CD4-positive, alpha-beta T cell (primary cell): ENCODE measurements at regions not wholly inside any gene's neighbourhood (a gene's known extent, or its start where the extent isn't known, plus 50 kb on each side); places are given as distances from the start of the nearest gene placed in this dataset.

Experiments
- ATAC-seq: fragments of 200-7000 bp; cut with Tn5 transposase; one replicate; pipeline ENCODE4 v1.10.0; 2022; ENCODE audit warnings: mild to moderate bottlenecking; ENCODE audit not compliant: poor library complexity
- CTCF ChIA-PET: fragments of 350-600 bp; sonication (Branson Sonifier 250); formaldehyde crosslinking; loops from one replicate; lab custom pipeline; 2021; ENCODE audit warnings: antibody characterized with exemption, inconsistent platforms; lab: Charles Lee
- POLR2A ChIA-PET: fragments of 350-600 bp; sonication (Branson Sonifier 250); formaldehyde crosslinking; loops from one replicate; lab custom pipeline; 2021; ENCODE audit warnings: antibody characterized with exemption, inconsistent platforms; lab: Charles Lee
- DNase-seq, 14 experiments: peaks; one replicate each; pipeline ENCODE4 v3.0.0-alpha.2; 2013 to 2020; ENCODE audit warnings: mixed read lengths in 2 of 14
- H3K27ac ChIP-seq, 2 donors: one replicate each; pipeline versions ENCODE4 v1.5.1 to v1.7.0; 2013; ENCODE audit warnings: low read length in 2 of 2, low read depth in 1 of 2, mild to moderate bottlenecking in 1 of 2
- H3K27me3 ChIP-seq, 2 experiments: 1 replicate in 1 of 2; 2 replicates in 1 of 2; pipeline versions ENCODE4 v1.6.1 to v1.7.0; 2013; ENCODE audit warnings: low read length in 2 of 2, control low read depth in 1 of 2, mild to moderate bottlenecking in 1 of 2, moderate library complexity in 1 of 2; ENCODE audit not compliant: insufficient read depth in 2 of 2, control insufficient read depth in 1 of 2
- H3K36me3 ChIP-seq: one replicate; pipeline ENCODE4 v1.6.1; 2013; ENCODE audit warnings: low read length, control low read depth; ENCODE audit not compliant: insufficient read depth
- H3K4me1 ChIP-seq: one replicate; pipeline ENCODE4 v1.6.1; 2013; ENCODE audit warnings: low read length, control low read depth; ENCODE audit not compliant: insufficient read depth
- H3K4me3 ChIP-seq: one replicate; pipeline ENCODE4 v1.5.1; 2013; ENCODE audit warnings: mild to moderate bottlenecking, low read length, moderate library complexity
- H3K9me3 ChIP-seq, 2 experiments: 1 replicate in 1 of 2; 2 replicates in 1 of 2; pipeline versions ENCODE4 v1.6.1 to v1.7.0; 2013; ENCODE audit warnings: low read length in 2 of 2, mild to moderate bottlenecking in 2 of 2, control low read depth in 1 of 2, moderate library complexity in 1 of 2; ENCODE audit not compliant: control insufficient read depth in 1 of 2, insufficient read depth in 1 of 2
- H3K27ac Mint-ChIP-seq: one replicate; pipeline ENCODE4 v1.8.0; 2020; ENCODE audit warnings: mixed read lengths
- H3K27me3 Mint-ChIP-seq: one replicate; pipeline ENCODE4 v1.8.0; 2021; ENCODE audit warnings: mixed read lengths
- H3K36me3 Mint-ChIP-seq: one replicate; pipeline ENCODE4 v1.8.0; 2021; ENCODE audit warnings: low read depth, mixed read lengths
- H3K4me1 Mint-ChIP-seq: one replicate; pipeline ENCODE4 v1.8.0; 2021; ENCODE audit warnings: low read depth, mixed read lengths
- H3K4me3 Mint-ChIP-seq: one replicate; pipeline ENCODE4 v1.8.0; 2020; ENCODE audit warnings: mild to moderate bottlenecking, mixed read lengths
- H3K9me3 Mint-ChIP-seq: one replicate; pipeline ENCODE4 v1.8.0; 2020; ENCODE audit warnings: mixed read lengths
- intact Hi-C, 2 experiments: fragments of 100-400 bp; cut with DNase I in 1 of 2; cut with micrococcal nuclease in 1 of 2; formaldehyde crosslinking; loops; one replicate each; pipeline versions ENCODE4 v1.15.1 to v1.9.0; 2023 to 2025; cut with DNase I, micrococcal nuclease
- TF ChIP-seq, protein P1 (sequence below): fragments of 200-600 bp; IDR thresholded peaks from one replicate; pipeline ENCODE4 v1.8.0; 2022; ENCODE audit warnings: antibody characterized with exemption, mild to moderate bottlenecking

GRCh38 chr5:75848077-75848476 lies 130.8 kb upstream of the POC5 start:
- Mint-ChIP-seq H3K27ac (no peak overlapping the region), H3K4me3 (no peak overlapping the region), H3K4me1 (no peaks in the 10 kb centered on the region), H3K36me3 (no peaks in the 10 kb centered on the region), H3K9me3 (no peaks in the 10 kb centered on the region), H3K27me3 (peaks cover 48% of the 10 kb centered on the region)
- Histone ChIP-seq H3K27me3 (peaks cover 0 to 5% of the 10 kb centered on the region in 2 experiments), H3K4me1 (no peaks in the 10 kb centered on the region), H3K27ac (no peak overlapping the region), H3K36me3 (no peaks in the 10 kb centered on the region), H3K4me3 (no peak overlapping the region), H3K9me3 (peaks cover 0 to 3% of the 10 kb centered on the region in 2 experiments)
- ChIA-PET POLR2A (no interaction called here), CTCF (no interaction called here)
- TF ChIP-seq, protein P1, sequence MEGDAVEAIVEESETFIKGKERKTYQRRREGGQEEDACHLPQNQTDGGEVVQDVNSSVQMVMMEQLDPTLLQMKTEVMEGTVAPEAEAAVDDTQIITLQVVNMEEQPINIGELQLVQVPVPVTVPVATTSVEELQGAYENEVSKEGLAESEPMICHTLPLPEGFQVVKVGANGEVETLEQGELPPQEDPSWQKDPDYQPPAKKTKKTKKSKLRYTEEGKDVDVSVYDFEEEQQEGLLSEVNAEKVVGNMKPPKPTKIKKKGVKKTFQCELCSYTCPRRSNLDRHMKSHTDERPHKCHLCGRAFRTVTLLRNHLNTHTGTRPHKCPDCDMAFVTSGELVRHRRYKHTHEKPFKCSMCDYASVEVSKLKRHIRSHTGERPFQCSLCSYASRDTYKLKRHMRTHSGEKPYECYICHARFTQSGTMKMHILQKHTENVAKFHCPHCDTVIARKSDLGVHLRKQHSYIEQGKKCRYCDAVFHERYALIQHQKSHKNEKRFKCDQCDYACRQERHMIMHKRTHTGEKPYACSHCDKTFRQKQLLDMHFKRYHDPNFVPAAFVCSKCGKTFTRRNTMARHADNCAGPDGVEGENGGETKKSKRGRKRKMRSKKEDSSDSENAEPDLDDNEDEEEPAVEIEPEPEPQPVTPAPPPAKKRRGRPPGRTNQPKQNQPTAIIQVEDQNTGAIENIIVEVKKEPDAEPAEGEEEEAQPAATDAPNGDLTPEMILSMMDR = no peak
- intact Hi-C loops = no loop called here
- DNase-seq (no peak), ATAC-seq (no peak)

DNA sequence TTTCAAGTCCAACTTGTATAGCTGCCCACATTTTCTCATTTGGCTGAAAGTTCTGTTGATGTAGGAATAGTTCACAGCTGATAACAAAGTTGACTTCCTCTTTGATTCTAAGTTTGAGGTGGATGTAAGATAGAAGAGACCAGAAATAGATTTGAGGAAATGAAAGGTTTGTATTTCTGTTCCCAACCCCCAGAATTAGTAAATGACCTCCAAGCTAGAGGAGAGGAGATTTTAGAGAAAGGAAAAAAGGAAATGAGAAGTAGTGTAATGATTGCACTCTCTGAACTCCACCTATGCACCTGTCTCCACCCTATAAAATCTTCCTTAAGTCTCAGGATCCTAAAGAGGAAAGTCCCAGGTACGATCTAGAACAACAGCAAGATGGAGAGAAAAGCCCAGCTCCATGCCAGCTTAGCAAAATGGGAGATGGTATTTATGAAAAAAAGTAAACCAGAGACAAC lies 130.4 kb upstream of the POC5 start:
- H3K4me3 ChIP-seq = no peak overlapping the region
- TF ChIP-seq, protein P1 = no peak
- H3K36me3 Mint-ChIP-seq = no peaks in the 10 kb centered on the region
- peaks cover 48% of the 10 kb centered on the region for H3K27me3 Mint-ChIP-seq
- no peak overlapping the region for H3K27ac ChIP-seq
- no peaks in the 10 kb centered on the region for H3K9me3 Mint-ChIP-seq
- peaks cover 0 to 5% of the 10 kb centered on the region in 2 experiments for H3K27me3 ChIP-seq
- no peaks in the 10 kb centered on the region for H3K4me1 ChIP-seq
- ATAC-seq (no peak), DNase-seq (no peak)
- POLR2A ChIA-PET = no interaction called here
- no peak overlapping the region for H3K4me3 Mint-ChIP-seq
- H3K27ac Mint-ChIP-seq = no peak overlapping the region
- CTCF ChIA-PET = no interaction called here
- H3K9me3 ChIP-seq = peaks cover 0 to 3% of the 10 kb centered on the region in 2 experiments
- no peaks in the 10 kb centered on the region for H3K36me3 ChIP-seq
- H3K4me1 Mint-ChIP-seq = no peaks in the 10 kb centered on the region
- intact Hi-C loops = no loop called here

DNA sequence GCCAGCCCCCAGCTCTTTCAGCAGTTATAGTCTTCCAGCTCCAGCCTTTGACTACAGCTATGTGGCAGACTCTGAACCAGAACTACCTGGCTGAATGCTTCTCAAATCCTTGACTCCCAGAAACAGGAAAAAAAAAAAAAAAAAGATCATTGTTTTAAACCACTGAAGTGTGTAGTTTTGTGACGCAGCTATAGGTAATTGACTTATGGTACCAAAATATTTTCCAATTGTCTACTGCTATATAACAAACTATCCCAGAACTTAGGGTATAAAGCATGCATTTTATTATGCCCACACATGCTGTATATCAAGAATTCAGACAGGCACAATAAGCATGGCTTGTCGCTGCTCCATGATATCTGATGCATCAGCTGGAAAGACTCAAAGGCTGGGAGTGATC lies 127.1 kb upstream of the POC5 start:
- Mint-ChIP-seq H3K4me3 (no peak overlapping the region), H3K9me3 (peaks cover 3% of the 10 kb centered on the region), H3K27ac (no peak overlapping the region), H3K36me3 (no peaks in the 10 kb centered on the region), H3K4me1 (no peaks in the 10 kb centered on the region), H3K27me3 (peaks cover 39% of the 10 kb centered on the region)
- DNase-seq = no peak
- intact Hi-C loops = no loop called here
- ChIA-PET CTCF (interaction anchor here (0.6 to 1.1 kb wide), 2 partner anchors 9 to 19 kb away, joined by 3 to 4 read pairs; no protein-coding TSS in a partner anchor), POLR2A (no interaction called here)
- Histone ChIP-seq H3K4me1 (no peaks in the 10 kb centered on the region), H3K9me3 (no peaks in the 10 kb centered on the region), H3K27ac (no peak overlapping the region), H3K27me3 (peaks cover 0 to 5% of the 10 kb centered on the region in 2 experiments), H3K36me3 (no peaks in the 10 kb centered on the region), H3K4me3 (no peak overlapping the region)
- no peak for ATAC-seq
- TF ChIP-seq, protein P1 = no peak
